Lower lobe of right lung (tissue), 2 donors: ENCODE measurements at regions not wholly inside any gene's neighbourhood (a gene's known extent, or its start where the extent isn't known, plus 50 kb on each side); places are given as distances from the start of the nearest gene placed in this dataset.

ENCODE experiments used
- ATAC-seq, 2 donors: fragments of 200-7000 bp; cut with Tn5 transposase; one replicate each; pipeline ENCODE4 v1.9.1; 2020 to 2022; ENCODE audit warnings: mild to moderate bottlenecking in 2 of 2, moderate library complexity in 2 of 2
- DNase-seq: peaks from one replicate; pipeline ENCODE4 v3.0.0-alpha.2; 2020
- H3K27ac ChIP-seq: fragments of 200-600 bp; one replicate; pipeline ENCODE4 v1.8.0; 2022
- H3K27me3 ChIP-seq: fragments of 200-600 bp; one replicate; pipeline ENCODE4 v1.8.0; 2022; ENCODE audit warnings: low read depth
- H3K36me3 ChIP-seq: fragments of 200-600 bp; one replicate; pipeline ENCODE4 v1.8.0; 2022; ENCODE audit warnings: mild to moderate bottlenecking
- H3K4me1 ChIP-seq: fragments of 200-600 bp; one replicate; pipeline ENCODE4 v1.8.0; 2022
- H3K4me3 ChIP-seq: fragments of 200-600 bp; one replicate; pipeline ENCODE4 v1.8.0; 2022; ENCODE audit warnings: mild to moderate bottlenecking
- H3K9me3 ChIP-seq: fragments of 200-600 bp; one replicate; pipeline ENCODE4 v1.8.0; 2022
- CTCF ChIP-seq: fragments of 200-600 bp; IDR thresholded peaks from one replicate; pipeline ENCODE4 v1.8.0; 2022; ENCODE audit warnings: antibody characterized with exemption, mild to moderate bottlenecking
- intact Hi-C: fragments of 100-400 bp; cut with DNase I; formaldehyde crosslinking; loops from one replicate; pipeline ENCODE4 v1.11.0; 2022
- donor health status: DM: no; HTN: yes; CAD: no; lungs with severe emphysema.

DNA sequence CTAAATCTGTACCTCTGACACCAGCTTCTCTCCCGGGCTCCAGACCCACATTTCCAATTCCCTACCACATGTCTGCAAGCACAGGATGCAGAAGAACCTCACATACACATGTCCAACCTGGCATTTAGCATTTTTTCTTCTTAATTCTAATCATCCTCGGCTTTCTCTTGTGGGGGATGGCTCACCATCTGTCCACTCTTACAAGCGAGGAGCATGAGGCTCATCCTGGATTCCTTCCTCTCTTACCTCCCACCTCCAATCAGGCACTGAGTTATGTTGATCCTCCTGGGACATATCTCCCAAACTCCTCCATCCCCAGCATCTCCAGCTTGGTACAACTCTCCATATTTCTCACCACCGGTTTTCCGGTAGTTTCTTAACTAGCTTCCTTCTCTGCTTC is 149.8 kb upstream of the LARGE1 start:
- no peak overlapping the region for H3K4me3 ChIP-seq
- no peaks in the 10 kb centered on the region for H3K36me3 ChIP-seq
- ATAC-seq (no peak), DNase-seq (no peak)
- TF ChIP-seq CTCF, result no peak
- H3K4me1 ChIP-seq, result no peaks in the 10 kb centered on the region
- H3K27me3 ChIP-seq, result no peaks in the 10 kb centered on the region
- intact Hi-C loops, result no loop called here
- no peak overlapping the region for H3K27ac ChIP-seq
- H3K9me3 ChIP-seq, result no peaks in the 10 kb centered on the region

DNA sequence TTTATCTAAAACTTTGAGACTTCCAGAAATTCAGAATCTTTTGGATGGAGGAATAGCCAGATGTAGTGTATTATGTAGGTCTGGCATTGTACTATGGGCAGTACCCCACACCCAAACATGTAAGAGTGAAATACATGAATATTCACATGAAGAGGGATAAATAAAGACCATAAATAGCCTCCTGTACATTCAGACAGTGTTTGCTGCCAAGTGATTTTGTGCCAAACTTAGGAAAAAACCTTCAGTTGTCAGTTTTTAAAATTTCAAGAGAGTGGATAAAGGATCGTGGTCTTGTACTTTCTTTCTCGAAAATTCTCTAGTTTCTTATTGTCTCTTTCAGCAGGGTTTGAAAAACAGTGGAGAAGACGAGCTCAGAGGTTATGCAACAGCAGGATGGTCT is 150.3 kb upstream of the LARGE1 start:
- intact Hi-C loops, result no loop called here
- Histone ChIP-seq H3K4me1 (no peaks in the 10 kb centered on the region), H3K9me3 (no peaks in the 10 kb centered on the region), H3K27ac (no peak overlapping the region), H3K27me3 (no peaks in the 10 kb centered on the region), H3K36me3 (no peaks in the 10 kb centered on the region), H3K4me3 (no peak overlapping the region)
- no peak for TF ChIP-seq CTCF
- DNase-seq (no peak), ATAC-seq (no peak)

DNA sequence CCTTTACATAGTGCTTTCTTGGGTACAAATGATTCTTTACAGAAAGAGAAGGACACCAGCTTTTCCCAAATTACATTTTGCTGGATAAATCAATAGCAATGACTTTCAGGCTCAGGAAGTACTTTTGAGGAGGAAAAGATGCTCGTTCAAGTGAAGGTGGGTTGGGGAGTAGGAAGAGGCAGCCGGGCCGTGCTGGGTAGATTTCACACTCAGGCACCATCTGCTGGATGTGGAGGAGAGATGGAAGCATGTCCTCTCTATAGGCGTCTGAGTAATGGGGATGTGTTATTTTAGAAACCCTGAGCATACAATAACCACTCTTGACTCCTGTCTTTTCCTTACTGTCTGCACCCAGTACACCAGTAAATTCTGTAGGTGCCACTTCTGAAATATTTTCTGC is 152.3 kb upstream of the LARGE1 start:
- Histone ChIP-seq H3K27me3 (no peaks in the 10 kb centered on the region), H3K4me3 (no peak overlapping the region), H3K9me3 (no peaks in the 10 kb centered on the region), H3K4me1 (no peaks in the 10 kb centered on the region), H3K27ac (no peak overlapping the region), H3K36me3 (no peaks in the 10 kb centered on the region)
- ATAC-seq, result no peak
- DNase-seq, result no peak
- no peak for TF ChIP-seq CTCF
- intact Hi-C loops, result no loop called here

GRCh38 chr22:34080433-34080832 is 160.2 kb upstream of the LARGE1 start:
- H3K27ac ChIP-seq, result no peak overlapping the region
- no peaks in the 10 kb centered on the region for H3K27me3 ChIP-seq
- no peak overlapping the region for H3K4me3 ChIP-seq
- no peaks in the 10 kb centered on the region for H3K36me3 ChIP-seq
- ATAC-seq (no peak), DNase-seq (no peak)
- H3K9me3 ChIP-seq, result no peaks in the 10 kb centered on the region
- intact Hi-C loops, result no loop called here
- no peaks in the 10 kb centered on the region for H3K4me1 ChIP-seq
- no peak for TF ChIP-seq CTCF

DNA sequence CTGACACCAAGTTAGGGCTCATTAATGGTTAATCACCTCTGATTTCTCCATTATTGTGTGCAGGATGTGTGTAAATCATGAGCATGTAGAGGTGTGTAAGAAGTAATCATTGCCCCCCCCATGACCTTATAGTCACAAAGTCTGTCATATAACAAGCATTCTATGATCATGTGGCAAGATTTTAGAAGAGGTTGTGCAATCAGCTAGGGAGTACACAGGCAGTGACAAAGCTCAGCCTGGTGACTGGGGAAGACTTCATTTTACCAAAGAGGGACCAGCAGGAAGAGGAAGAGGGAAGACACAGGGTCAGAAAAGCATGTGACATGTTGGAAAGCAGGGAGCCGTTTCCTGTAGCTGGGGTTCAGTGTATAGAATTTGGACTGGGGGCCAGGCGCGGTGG is 176.5 kb upstream of the LARGE1 start:
- ATAC-seq (no peak), DNase-seq (no peak)
- no peak for TF ChIP-seq CTCF
- intact Hi-C loops, result no loop called here
- Histone ChIP-seq H3K9me3 (no peaks in the 10 kb centered on the region), H3K36me3 (no peaks in the 10 kb centered on the region), H3K27ac (no peak overlapping the region), H3K4me3 (no peak overlapping the region), H3K27me3 (no peaks in the 10 kb centered on the region), H3K4me1 (no peaks in the 10 kb centered on the region)

DNA sequence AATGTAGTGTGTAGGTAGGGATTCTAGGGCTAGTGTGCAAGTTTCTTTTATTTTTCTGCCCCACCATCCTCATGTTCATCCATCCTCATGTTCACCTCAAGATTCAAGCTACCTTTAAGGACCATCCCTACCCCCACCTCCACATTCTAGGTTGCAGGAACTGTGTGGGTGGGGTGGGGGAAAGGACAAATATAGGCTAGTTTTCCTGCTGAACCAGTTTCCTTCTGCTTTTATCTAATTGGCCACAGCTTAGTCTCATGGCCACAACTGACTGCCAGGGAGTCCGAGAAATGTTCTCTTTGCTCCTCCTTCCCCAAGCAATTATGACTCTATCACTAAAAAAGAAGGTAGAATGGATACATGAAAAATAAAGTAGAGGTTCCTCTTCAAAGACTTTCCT is 179.0 kb upstream of the LARGE1 start:
- no peaks in the 10 kb centered on the region for H3K4me1 ChIP-seq
- intact Hi-C loops, result no loop called here
- H3K27me3 ChIP-seq, result no peaks in the 10 kb centered on the region
- no peaks in the 10 kb centered on the region for H3K36me3 ChIP-seq
- DNase-seq (no peak), ATAC-seq (no peak)
- no peak overlapping the region for H3K4me3 ChIP-seq
- no peak for TF ChIP-seq CTCF
- H3K27ac ChIP-seq, result no peak overlapping the region
- H3K9me3 ChIP-seq, result no peaks in the 10 kb centered on the region
